ENCODE measurements at regions not wholly inside any gene's neighbourhood (a gene's known extent, or its start where the extent isn't known, plus 50 kb on each side); places are given as distances from the start of the nearest gene placed in this dataset.

- H3K27me3 ChIP-seq: no peaks in the 10 kb centered on the region
- H3K27ac ChIP-seq: no peak overlapping the region
- H3K36me3 ChIP-seq: no peaks in the 10 kb centered on the region
- H3K4me1 ChIP-seq: no peaks in the 10 kb centered on the region
- intact Hi-C loops (cut with DNase I): no loop called here
- DNase-seq (no peak), ATAC-seq (no peak)
- H3K4me3 ChIP-seq: no peak overlapping the region
- TF ChIP-seq POLR2A (IDR thresholded peaks at IDR 0.05): no peak
- no peak for TF ChIP-seq CTCF (IDR thresholded peaks at IDR 0.05)
- H3K9me3 ChIP-seq: no peaks in the 10 kb centered on the region
- WGBS (ENCODE audit: insufficient coverage, low coverage, low lambda C conversion rate, missing lambda C conversion rate): 40% methylated on average over 3 of the region's 3 CpGs
These were observed 269.1 kb downstream of the NEBL start for GRCh38 chr10:20627946-20628507.

GRCh38 chr10:20627087-20627486 lies 270.0 kb downstream of the NEBL start:
- no peak for DNase-seq
- ATAC-seq: no peak
- no peak for TF ChIP-seq CTCF (IDR thresholded peaks at IDR 0.05)
- Histone ChIP-seq H3K27me3 (no peaks in the 10 kb centered on the region), H3K27ac (no peak overlapping the region), H3K4me1 (no peaks in the 10 kb centered on the region), H3K36me3 (no peaks in the 10 kb centered on the region), H3K9me3 (no peaks in the 10 kb centered on the region), H3K4me3 (no peak overlapping the region)
- WGBS (ENCODE audit: insufficient coverage, low coverage, low lambda C conversion rate, missing lambda C conversion rate): 29% methylated on average over 1 of the region's 1 CpG
- intact Hi-C loops (cut with DNase I): no loop called here

GRCh38 chr10:20625868-20626267 lies 271.2 kb downstream of the NEBL start:
- H3K4me3 ChIP-seq: no peak overlapping the region
- no peak for TF ChIP-seq CTCF (IDR thresholded peaks at IDR 0.05)
- no peak for TF ChIP-seq POLR2A (IDR thresholded peaks at IDR 0.05)
- H3K4me1 ChIP-seq: no peaks in the 10 kb centered on the region
- H3K36me3 ChIP-seq: no peaks in the 10 kb centered on the region
- intact Hi-C loops (cut with DNase I): no loop called here
- no peaks in the 10 kb centered on the region for H3K9me3 ChIP-seq
- DNase-seq: no peak
- no peak overlapping the region for H3K27ac ChIP-seq
- WGBS (ENCODE audit: insufficient coverage, low coverage, low lambda C conversion rate, missing lambda C conversion rate): 46% methylated on average over 1 of the region's 1 CpG
- ATAC-seq: no peak
- no peaks in the 10 kb centered on the region for H3K27me3 ChIP-seq

GRCh38 chr10:20624642-20625041 lies 272.5 kb downstream of the NEBL start:
- WGBS (ENCODE audit: insufficient coverage, low coverage, low lambda C conversion rate, missing lambda C conversion rate): 51% methylated on average over 4 of the region's 4 CpGs

More at GRCh38 chr10:20624642-20625041, 272.5 kb downstream of the NEBL start:
- Histone ChIP-seq H3K36me3 (no peaks in the 10 kb centered on the region), H3K27ac (no peak overlapping the region), H3K4me1 (no peaks in the 10 kb centered on the region), H3K9me3 (no peaks in the 10 kb centered on the region), H3K4me3 (no peak overlapping the region), H3K27me3 (no peaks in the 10 kb centered on the region)
- DNase-seq: no peak
- ATAC-seq: no peak
- intact Hi-C loops (cut with DNase I): no loop called here
- TF ChIP-seq CTCF (IDR thresholded peaks at IDR 0.05) (no peak), POLR2A (IDR thresholded peaks at IDR 0.05) (no peak)

Data from right lobe of liver (tissue), 6 donors.